ENCODE measurements at regions not wholly inside any gene's neighbourhood (a gene's known extent, or its start where the extent isn't known, plus 50 kb on each side); places are given as distances from the start of the nearest gene placed in this dataset.

DNA sequence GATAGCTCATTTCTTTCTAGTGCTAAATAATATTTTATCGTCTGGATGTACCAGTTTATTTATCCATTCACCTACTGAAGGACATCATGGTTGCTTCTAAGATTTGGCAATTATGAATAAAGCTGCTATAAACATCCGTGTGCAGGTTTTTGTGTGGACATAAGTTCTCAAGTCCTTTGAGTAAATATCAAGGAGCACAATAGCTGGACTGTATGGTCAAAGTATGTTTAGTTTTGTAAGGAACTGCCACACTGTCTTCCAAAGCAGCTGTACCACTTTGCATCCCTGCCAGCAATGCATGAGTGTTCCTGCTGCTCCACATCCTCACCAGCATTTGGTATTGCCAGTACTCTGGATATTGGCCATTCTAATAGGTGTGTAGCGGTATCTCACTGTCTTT, 447.4 kb downstream of the MED13L start:
- Histone ChIP-seq H3K9me3 (no peaks in the 10 kb centered on the region), H3K36me3 (no peaks in the 10 kb centered on the region), H3K4me1 (ENCODE audit: control insufficient read depth in 1 of 2, low read depth in 2 of 2) (no peaks in the 10 kb centered on the region), H3K27me3 (replicated peaks; ENCODE audit: insufficient read depth) (no peaks in the 10 kb centered on the region), H3K27ac (no peak overlapping the region), H3K4me3 (no peak overlapping the region)
- TF ChIP-seq CTCF (IDR thresholded peaks at IDR 0.05): no peak
- ATAC-seq (ENCODE audit: insufficient number of reproducible peaks, low FRiP score, low read depth) (no peak), DNase-seq (ENCODE audit: low spot score) (no peak)

DNA sequence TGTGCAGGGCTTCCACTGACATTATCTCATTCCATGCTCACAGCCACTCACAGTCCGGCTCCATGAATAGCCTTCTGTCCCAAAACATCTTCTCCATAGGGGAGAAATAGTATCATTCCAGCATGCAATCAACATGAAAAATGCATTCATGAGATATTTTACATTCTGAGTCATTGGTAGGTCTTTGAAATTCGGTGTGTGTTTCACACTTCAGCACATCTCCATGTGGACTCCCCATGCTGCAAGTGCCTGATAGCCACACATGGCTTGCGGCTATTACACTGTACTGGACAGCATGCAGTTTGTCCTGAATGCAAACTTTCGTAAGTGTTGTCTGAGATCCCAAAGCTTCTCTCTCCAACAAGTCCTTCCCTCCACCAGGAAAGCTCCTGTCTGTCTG, 449.3 kb downstream of the MED13L start:
- DNase-seq (ENCODE audit: low spot score) (no peak), ATAC-seq (ENCODE audit: insufficient number of reproducible peaks, low FRiP score, low read depth) (no peak)
- Histone ChIP-seq H3K4me1 (ENCODE audit: control insufficient read depth in 1 of 2, low read depth in 2 of 2) (no peaks in the 10 kb centered on the region), H3K27me3 (replicated peaks; ENCODE audit: insufficient read depth) (no peaks in the 10 kb centered on the region), H3K4me3 (no peak overlapping the region), H3K27ac (no peak overlapping the region), H3K9me3 (no peaks in the 10 kb centered on the region), H3K36me3 (no peaks in the 10 kb centered on the region)
- no peak for TF ChIP-seq CTCF (IDR thresholded peaks at IDR 0.05)

DNA sequence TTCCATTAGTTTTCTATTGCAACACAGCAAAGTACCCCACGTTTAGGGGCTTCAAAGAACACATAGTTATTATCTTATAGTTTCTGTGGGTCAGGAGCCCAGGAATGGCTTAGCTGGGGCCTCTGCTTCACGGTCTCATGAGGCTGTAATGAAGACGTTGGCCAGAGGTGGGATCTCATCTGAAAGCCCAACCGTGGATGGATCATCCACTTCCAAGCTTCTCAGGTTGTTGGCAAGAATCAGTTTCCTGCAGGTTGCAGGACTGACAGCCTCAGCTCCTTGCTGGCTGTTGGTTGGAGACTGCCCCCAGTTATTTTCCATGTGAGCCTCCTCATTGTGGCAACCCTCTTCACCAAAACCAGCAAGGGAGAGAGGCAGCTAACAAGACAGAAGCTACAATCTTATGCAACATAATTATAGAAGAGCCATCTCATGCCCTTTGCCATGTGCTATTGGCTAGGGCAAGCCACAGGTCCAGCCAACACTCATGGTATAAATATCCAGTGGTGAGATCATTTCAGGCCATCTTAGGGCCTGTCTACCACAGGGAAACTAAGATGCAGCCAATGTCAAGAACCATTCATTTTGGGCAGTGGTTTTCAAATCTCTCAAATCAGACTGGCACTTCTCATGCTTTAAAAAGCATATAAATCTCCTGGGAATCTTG, 452.4 kb downstream of the MED13L start:
- Histone ChIP-seq H3K9me3 (no peaks in the 10 kb centered on the region), H3K4me3 (no peak overlapping the region), H3K4me1 (ENCODE audit: control insufficient read depth in 1 of 2, low read depth in 2 of 2) (no peaks in the 10 kb centered on the region), H3K36me3 (no peaks in the 10 kb centered on the region), H3K27ac (no peak overlapping the region), H3K27me3 (replicated peaks; ENCODE audit: insufficient read depth) (no peaks in the 10 kb centered on the region)
- DNase-seq (ENCODE audit: low spot score) (no peak), ATAC-seq (ENCODE audit: insufficient number of reproducible peaks, low FRiP score, low read depth) (no peak)
- TF ChIP-seq CTCF (IDR thresholded peaks at IDR 0.05): no peak

DNA sequence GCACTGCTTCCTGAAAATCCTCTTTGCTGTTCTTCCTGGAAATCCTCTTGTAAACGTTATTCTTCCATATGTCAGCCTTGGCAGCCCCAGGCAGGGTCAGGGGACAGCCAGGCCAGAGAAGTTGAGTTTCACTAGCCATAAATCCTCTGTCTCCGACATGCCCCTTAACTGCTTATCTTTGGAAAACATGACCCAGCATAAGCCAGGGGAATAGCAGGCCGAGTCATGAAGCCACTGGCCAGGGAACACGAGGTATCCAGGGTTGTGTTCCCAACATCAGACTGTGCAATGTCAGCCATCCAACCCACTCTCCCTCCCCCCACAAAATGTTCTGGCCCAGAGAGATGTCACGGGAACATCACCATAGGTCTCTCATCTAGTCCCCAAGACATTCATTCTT, 453.9 kb downstream of the MED13L start:
- Histone ChIP-seq H3K4me1 (ENCODE audit: control insufficient read depth in 1 of 2, low read depth in 2 of 2) (no peaks in the 10 kb centered on the region), H3K4me3 (no peak overlapping the region), H3K36me3 (no peaks in the 10 kb centered on the region), H3K27ac (no peak overlapping the region), H3K9me3 (no peaks in the 10 kb centered on the region), H3K27me3 (replicated peaks; ENCODE audit: insufficient read depth) (no peaks in the 10 kb centered on the region)
- DNase-seq (ENCODE audit: low spot score): no peak
- ATAC-seq (ENCODE audit: insufficient number of reproducible peaks, low FRiP score, low read depth): no peak
- TF ChIP-seq CTCF (IDR thresholded peaks at IDR 0.05): no peak

- H3K36me3 ChIP-seq: no peaks in the 10 kb centered on the region
- no peak overlapping the region for H3K27ac ChIP-seq
- no peaks in the 10 kb centered on the region for H3K9me3 ChIP-seq
- no peak overlapping the region for H3K4me3 ChIP-seq
- H3K4me1 ChIP-seq (ENCODE audit: control insufficient read depth in 1 of 2, low read depth in 2 of 2): no peaks in the 10 kb centered on the region
- no peak for TF ChIP-seq CTCF (IDR thresholded peaks at IDR 0.05)
- no peak for ATAC-seq (ENCODE audit: insufficient number of reproducible peaks, low FRiP score, low read depth)
- no peaks in the 10 kb centered on the region for H3K27me3 ChIP-seq (replicated peaks; ENCODE audit: insufficient read depth)
- no peak for DNase-seq (ENCODE audit: low spot score)
Measured at GRCh38 chr12:115820656-115821055, 456.8 kb downstream of the MED13L start.

Measured in thoracic aorta (tissue), 2 donors.